Bone marrow (tissue), 2 donors: ENCODE measurements at regions not wholly inside any gene's neighbourhood (a gene's known extent, or its start where the extent isn't known, plus 50 kb on each side); places are given as distances from the start of the nearest gene placed in this dataset.
A peak's percentile ranks its signal among the peaks of the same experiment; 100 is the strongest.

Source experiments
- DNase-seq, 2 donors: peaks; one replicate each; lab custom pipeline; 2025; lab: John Stamatoyannopoulos, UW

DNA sequence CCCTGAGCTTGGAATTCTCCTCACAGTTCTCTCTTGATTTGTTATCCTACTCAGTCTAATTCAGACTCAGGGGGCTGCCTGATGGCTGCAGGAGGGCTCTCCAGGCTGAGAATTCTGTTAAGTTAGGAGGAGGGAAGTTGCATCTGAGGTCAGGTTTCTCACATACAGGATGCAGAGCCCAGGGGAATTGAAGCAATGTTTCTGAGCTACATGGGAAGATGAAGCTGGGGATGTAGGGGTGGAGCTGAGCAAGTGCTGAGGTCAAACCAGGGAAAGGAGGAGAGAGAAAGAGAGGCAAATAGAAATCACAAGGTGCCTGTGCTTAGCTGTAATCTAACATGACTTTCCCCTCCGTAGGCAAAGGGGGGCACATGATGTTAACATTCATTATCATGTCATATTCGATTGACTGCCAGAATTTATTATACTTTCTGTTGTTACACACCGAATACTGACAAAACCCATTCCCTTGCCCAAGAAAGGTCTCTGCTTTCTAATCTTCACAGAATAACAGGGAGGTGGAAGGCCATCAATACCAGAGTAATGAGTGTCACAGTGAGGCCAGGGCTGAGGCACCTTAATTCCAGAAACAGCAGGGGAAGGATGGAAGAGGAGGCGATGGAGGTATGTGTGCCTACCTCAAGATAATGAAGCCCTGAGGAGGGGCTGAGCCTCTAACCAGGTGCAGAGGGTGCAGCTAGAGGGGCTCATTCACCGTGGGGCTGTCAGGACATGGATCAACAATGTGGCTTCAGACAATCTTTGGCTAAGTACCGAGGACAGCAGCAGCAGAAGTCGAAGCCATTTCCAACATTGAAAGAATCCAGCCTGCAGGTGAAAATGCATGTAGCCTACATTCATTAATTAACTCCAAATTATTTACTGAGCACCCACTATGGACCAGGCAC is 205.4 kb upstream of the SNX19 start:
- DNase-seq = no peak

DNA sequence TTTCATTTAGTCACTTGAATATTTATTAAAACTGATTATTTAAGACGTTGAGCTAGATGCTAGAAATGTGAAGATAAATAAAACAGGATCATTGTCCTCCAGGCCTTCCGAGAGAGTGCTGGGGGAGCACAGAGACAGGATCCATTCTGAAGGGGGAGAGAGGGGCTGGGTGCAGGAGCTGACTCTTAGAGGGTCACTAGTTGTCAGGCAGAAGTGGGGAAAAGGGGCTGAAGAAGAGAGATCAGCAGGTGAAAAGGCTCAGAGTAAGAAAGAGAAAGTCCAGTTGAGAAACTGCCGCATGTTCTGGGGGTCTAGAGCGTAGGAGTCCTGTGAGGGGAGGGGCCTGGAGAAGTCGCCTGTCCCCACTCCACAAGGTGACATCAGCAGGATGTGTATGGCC is 206.2 kb upstream of the SNX19 start:
- DNase-seq = no peak

DNA sequence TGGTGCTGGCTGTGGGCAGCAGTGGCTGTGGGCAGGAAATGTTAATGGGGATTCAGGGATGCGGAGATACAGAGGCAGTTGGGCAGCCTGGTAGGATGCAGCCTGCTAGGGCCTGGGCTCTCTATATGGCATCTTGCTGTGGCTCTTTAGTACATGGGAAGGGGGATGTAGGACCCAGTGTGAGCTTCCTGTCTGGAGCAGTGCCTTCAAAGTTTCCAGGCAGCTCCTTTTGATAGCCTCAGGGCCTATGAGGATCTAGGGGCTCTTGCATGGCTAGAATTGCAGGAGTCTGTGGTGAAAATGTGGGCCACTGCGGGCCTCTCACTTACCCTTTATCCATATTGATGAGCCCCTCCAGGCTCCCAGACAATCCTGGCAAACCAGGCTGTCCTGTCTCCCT is 213.2 kb upstream of the SNX19 start:
- no peak for DNase-seq

DNA sequence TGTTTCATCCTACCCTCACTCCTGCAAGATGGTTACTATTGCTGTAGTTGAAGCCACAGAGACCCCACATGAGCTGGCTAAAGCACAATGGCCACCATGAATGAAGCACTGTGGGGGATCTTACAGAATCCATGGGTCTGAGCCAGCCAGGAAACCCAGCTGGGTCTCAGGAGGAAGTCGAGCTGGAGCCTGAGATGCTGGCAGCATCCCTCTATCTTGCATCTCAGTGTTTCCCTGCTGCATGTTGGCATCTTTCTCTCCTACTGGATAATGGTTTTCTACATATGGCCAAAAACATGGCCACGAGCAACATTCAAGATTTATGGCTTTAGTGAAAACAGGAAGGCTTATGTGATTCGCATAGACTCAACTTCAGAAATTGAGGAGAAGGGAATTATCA is 219.3 kb upstream of the SNX19 start:
- no peak for DNase-seq

DNA sequence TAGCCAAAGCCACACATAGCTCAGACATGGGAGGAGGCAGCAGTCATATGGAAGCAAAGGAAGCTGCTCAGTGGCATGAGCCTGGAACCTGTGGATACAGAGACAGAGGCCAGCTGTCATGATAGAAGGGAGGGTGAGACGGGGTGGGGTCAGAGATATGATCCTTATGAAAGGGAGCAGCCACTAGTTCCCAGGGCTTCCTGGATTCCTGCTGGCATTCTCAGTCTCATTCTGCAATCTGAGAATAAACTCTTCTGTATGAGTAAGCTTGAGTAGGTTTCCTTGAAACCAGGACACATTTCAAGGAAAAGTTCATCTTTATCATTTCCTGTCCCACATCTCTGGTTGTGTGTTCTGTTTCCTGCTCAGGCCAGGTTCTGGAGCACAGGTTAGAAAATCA is 220.2 kb upstream of the SNX19 start:
- DNase-seq = no peak

DNA sequence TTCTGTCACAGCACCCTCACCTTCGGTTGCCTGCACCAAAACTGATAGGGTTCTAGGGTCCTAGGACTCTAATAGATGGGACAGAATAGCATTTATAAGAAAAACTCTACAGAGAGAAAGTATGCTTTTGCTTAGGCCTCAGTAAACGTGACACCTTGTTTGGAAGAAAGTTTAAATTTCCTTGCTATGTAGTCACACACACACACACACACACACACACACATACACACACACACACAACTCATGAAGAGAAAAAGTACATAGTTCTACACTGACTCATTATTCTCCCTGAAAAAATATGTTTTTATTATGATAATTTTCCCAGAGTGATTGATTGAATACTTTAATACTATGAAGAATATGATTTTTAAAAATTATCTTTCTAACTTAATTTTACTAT is 220.8 kb upstream of the SNX19 start:
- no peak for DNase-seq

DNA sequence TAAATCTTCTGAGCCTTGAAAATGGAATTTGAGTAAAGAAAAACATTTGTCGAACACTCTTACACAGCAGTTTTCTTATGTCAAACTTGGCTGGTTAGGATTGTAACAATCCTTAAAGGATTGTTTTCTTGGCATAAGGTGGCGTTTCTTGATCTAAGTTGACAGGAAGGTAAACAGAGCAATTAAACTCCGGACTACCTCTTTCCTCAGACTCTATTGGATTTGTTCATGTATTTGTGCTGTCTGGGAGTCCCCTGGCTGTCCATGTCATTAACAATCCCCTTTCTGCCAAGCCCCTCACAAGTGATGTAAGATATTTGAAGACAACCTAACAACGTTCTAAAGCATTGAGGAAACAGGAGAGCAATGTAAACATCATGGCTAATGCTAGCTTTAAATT is 222.5 kb upstream of the SNX19 start:
- no peak for DNase-seq

DNA sequence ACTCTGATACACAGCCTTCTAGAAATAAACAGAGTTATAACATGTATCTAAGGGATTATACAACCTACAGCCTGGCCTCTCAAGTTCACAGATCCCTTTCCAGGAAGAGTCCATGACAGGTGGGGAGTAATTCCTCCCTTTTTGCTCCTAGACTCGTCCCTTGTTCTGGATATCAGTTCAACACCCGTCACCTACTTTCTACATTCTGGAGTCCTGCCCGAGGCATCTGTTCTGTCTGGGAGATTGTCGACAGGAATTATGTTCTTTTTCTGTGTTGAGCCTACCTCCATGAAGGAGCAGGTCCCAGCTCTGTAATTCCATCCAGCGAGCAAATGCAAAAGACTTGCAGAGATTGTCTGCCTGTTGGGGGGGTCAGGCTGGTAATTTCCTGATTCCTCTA is 224.6 kb upstream of the NTM start:
- no peak for DNase-seq

DNA sequence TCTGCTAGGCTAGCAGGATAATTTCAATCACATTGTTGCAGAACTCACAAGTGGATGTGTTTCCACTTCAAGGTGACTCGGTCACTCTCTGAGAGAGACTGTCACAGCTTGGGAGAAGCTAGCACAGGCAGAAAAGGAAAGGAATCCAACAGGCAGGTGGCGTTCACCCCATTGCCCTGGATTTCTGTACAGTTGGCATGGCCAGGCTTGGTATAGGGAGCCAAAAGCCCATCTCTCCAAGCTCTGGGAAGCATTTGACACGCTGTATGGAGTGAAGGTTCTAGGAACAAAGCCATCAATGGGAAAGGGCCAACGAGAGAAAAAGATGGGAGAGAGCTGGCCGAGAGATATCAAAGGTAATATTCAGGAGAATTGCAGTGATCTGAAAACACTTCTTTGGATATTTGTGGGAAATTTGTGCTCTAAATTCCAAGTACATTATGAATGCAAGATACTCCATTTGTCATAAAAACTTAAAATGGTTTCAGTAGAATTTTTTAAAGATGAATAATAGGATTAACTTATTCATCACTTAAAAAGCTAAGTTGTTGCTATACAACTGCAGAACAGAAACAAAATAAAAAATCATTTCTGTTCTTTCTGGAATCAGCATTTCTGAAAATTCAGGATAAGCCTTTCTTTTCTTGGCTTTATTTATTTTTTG is 223.5 kb upstream of the NTM start:
- no peak for DNase-seq

DNA sequence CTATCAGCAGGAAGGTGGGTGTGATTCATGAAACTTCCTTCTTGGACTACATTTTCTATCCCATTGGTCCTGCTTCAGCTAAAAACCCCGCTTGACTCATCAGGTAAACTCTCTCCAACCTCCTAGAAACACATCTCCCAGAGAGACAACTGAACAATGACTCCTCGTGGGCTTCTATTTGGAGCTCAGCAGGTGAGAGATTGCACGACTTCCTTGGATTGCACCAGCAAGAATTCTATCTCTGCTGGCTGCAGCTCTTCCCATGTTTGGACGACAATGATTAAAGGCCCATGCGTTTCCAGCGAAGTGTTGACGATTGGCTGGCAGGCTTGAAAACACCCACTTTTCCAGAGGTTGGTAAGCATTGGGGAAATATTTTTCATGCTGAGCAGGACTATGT is 216.1 kb upstream of the NTM start:
- no peak for DNase-seq

DNA sequence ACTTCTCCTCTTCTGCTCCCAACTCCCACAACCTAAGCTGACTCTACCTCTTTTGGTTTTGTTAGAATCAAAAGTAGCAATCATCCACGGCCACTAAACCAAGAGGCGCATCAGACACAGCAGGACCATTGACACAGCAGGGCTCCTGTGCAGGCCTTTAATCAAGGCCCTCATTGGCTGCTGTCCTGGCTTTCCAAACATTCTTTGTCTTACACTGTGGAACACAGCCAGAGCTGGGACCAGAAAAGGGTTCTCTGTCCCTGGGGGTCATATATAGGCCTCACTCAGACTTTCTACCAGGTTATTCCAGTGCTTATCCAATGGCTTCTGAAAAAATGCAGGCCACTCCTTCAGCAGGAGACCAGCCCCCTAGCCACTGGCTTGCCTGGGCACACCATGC is 212.7 kb upstream of the NTM start:
- no peak for DNase-seq

DNA sequence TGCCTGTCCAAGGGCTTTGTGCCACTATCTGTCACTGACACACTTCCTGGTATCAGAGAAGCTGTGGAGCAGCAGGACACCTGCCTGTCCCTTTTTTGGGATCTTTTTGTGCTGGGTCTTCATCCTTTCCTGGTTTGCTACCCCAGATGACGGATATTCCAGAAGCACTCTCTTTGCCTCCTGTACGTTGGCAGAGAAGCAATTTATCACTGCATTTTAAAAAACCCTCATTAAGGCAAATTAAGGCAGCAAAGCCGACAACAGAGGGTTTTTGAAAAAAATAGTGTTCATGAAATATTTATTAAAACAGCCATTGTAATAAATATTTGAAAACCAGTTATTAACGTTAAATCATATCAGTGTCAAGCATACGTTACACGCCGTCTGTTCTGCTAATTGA is 209.6 kb upstream of the NTM start:
- DNase-seq = no peak

DNA sequence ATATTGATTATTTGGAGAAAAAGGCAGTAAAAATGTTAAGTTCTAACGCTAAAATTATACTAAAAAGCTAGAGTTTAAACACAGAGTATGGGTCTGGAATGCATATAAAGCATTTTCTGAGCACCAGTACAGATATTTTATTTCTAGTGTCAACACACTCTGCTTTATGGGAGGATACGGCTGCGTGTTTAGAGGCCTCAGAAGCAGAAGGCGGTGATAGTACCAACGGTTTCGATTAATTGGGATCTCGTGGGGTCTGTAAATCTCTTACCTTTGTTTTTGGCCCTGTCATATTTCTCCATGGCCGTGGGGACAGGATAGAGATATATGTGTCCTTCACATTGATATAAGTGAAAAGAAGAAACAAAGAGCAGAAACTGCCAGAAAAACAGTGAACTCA is 206.8 kb upstream of the NTM start:
- DNase-seq = no peak

DNA sequence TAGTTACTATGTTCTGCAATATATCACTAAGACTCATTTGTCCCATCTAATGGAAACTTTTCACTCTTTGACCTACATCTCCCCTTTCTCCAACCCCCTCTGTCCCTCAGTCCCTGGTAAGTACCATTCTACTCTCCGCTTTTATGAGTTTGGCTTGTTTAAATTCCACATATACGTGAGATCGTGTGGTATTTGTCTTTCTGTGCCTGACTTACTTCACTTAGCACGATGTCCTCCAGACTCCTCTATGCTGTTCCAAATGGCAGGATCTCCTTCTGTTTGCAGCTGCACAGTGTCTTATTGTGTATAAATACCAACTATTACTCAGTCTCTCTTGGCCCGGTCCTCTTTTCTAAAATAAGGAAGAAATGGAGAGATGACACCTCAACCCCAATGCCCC is 205.4 kb upstream of the NTM start:
- DNase-seq = no peak

DNA sequence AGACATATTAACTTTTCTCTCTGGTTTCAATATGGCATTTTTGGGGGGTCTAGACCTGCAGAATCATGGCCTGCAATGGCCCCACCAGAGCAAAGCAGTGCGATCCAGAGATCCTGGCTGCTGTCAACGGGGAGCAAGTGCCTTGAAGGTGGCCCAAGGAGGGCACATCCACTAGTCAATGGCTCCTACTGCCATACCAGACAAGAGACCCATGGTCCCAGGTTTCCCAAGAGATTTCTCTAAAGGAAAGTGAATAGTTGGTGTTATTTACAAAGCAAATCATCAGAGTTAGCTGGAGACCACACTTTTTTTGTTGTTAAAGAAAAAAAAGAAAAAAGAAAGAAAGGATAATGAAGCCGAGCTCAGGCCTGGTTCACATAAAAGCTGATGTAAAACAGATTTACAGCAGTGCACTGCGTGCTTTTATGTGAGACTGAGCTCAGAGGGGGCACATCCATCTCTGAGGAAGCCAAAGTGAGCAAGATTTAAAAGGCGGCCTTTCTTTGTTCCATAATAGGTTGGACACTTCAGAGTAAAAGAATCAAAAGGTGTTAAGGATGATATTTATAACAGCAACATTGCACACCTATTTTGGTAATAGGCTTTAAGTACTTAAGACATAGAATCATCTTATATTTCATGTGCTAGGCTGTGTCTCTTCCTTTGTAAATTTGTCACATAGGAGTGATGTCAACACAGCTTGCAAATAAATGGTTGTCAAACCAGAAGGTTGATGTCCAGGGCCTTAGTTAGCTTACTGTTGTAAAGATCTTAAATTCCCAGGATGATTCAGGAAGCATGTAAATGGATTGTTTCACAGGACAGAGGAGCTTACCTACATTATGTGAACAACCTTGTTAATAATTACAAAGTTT is 201.3 kb upstream of the NTM start:
- DNase-seq = no peak

DNA sequence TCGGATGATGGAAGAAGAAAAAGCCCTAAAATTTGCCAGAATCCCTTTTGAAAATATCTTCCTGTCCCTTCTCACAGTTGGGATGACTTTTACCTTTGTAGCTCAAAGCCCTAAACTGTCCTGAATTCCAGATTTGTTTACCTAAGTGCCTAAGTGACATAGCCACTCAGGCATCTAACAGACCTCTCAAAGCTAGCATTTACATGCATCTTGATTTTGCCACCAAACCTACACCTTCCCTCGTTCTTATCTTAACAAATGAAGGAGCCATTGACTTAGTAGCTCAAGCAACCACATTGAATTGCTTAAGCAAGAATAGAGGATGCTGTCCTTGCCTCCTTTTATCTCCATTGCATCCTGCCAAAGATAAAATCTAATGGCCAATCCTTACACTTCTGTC is 198.4 kb upstream of the NTM start:
- no peak for DNase-seq

DNA sequence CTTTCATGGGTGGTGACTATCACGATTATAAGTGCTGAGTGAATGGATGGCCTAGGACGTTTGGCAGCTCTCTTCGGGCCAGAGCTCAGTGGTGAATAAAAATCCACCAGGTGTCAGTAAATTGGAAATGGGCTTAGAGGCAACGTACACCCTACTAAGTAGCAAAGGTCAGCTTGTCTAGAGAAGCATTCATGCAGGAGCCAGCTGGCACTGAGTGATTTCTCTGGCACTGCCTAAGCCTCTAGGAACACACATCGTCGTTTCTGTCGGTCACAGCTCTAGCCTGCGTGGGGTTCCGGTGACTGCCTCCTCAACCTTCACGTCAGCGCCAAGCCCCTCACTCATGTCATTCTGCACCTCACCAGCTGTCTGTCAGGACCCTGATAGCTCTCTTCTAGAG is 192.4 kb upstream of the NTM start:
- no peak for DNase-seq

DNA sequence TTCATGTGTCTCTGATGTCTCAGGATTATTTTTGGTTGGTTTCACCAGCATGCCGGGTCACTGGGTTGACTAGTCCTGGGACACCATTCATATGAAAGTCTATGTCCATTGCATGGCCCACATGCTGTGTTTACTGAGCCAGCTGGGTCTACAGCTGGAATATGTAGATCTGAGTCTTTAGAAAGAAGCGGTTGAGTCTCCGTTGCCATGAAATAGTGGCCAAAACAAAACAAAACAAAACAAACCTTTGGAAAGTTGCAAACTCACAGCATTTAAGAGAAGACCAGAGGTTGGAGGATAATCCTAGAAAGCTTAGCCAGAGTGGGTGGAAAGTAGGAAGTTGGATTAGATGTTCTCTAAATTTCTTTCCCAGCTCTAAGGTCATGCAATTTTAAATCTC is 191.8 kb upstream of the NTM start:
- DNase-seq = no peak

DNA sequence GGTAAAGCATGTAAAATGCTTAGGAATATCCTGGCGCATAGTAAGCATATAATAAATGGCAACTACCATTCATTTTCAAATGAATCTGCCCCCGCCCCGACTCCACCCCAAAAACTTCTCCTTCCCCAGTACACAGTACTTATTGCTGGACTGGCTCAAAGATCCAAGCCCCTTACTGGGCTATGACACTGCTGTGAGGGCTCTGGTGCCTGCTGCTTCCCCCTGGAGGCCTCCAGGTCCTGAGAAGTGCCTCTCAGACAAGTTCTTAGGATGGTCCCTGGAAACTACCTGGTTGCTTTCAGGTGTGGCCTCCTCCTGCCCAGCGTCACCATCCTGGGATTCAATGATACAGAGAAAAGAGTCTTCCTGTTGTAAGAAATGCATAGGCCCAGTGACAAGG is 190.6 kb upstream of the NTM start:
- no peak for DNase-seq

DNA sequence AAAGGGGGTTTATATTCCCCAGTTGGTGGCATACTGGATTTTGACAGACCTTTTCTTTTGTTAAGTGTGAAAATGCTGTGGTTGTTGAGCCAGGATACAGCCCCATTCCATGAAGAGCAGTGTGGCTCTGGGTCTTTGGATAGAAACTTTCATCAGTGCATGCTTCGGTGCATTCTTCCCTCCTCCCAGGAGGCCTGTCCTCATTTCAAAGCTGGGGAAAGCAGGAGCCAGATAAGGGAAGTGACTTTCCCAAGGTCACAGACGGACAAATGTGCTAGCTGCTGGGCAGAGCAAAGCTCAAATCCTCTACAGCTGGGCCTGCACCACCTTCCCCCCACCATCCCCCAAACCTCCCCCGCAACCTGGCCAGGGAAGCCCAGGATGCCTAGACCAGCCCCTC is 184.5 kb upstream of the NTM start:
- no peak for DNase-seq

DNA sequence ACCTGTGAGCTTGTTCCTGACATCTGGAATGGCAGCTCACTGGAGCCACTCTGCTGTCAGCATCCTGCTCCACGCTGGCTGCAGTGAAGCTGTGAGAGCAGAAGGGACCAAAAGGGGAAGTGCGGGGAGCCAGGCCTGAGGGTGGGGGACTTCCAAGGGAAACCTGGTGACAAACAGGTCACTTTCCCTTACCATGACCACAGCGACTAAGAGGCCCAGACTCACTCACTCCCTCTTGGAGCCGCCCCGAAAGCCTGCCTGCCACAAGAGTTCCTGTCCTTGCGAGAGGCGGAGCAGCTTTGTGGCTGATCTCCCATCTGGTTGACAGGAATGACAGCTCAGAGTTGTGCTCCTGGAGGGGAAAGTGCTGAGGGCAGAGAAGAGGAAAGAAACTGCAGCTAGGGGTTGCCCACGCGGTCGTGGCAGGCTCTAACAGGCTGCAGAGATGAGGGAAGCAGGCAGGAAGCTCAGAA is 183.8 kb upstream of the NTM start:
- DNase-seq = peak in 1 of 2 donors; percentile 44

DNA sequence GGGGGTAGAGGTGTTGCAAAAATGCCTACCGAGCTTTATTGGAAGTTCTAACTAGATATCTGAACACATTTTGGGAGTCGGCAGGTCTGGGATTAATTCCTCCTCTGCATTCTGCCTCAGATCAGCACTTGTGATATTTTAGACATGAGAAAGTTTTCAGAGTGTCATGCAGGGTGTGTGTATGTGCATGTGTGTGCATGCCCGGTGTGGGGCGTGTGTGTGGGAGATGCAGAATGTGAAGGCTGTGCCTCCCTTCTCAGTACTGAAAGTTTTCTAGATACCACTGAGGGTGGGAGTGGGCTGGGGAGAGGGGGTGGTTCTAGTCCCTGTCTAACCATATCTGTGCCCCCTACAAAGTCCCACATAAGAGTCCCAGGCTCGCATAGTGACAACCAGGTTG is 180.0 kb upstream of the NTM start:
- DNase-seq = no peak

DNA sequence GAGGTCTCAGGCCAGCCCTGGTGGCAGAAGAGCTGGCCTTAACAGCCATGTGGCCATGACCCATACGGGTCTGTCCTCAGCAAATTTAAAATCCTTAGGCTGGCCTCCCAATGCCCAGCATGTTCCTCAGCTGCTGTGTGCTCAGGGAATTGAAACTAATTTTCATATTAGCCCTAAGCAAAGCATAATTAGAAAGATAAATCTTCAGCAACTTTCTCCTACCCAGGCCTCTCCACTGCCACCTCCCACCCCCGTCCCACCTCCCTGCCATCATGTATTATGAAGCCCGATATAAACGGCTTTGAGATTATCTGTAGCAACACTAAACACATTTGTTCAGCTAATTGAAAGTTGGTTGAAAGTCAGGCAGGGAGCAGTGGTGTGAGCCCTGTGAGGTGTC is 178.8 kb upstream of the NTM start:
- no peak for DNase-seq
